A673 (cell line): ENCODE measurements at regions not wholly inside any gene's neighbourhood (a gene's known extent, or its start where the extent isn't known, plus 50 kb on each side); places are given as distances from the start of the nearest gene placed in this dataset.

Experiments used
- BruUV-seq: library from RNA; stranded (reverse); fragments of 400-500 nt; replicated peaks from 2 replicates; lab custom pipeline; 2021; lab: Mats Ljungman, UMichigan
- CTCF ChIA-PET: fragments of 300-600 bp; sonication (Branson Sonifier 250); formaldehyde crosslinking; loops from one replicate; lab custom pipeline; 2022; ENCODE audit warnings: antibody characterized with exemption; lab: Charles Lee
- POLR2A ChIA-PET: fragments of 300-600 bp; sonication (Branson Sonifier 250); formaldehyde crosslinking; loops from one replicate; lab custom pipeline; 2022; ENCODE audit warnings: antibody characterized with exemption; ENCODE audit not compliant: low non-redundant PET; lab: Charles Lee
- DNase-seq: peaks from one replicate; pipeline ENCODE4 v3.0.0-alpha.2; 2015; ENCODE audit warnings: low spot score
- H3K27ac ChIP-seq: fragments of 200-600 bp; sonication (generic); 2 replicates; pipeline ENCODE4 v1.5.1; 2016; ENCODE audit warnings: mixed run types, low read depth, mild to moderate bottlenecking, mixed read lengths, antibody characterized with exemption, low read length; ENCODE audit not compliant: poor library complexity, severe bottlenecking
- H3K27me3 ChIP-seq: fragments of 200-600 bp; sonication (generic); replicated peaks from 2 replicates; pipeline ENCODE4 v1.6.1; 2017; ENCODE audit warnings: mixed run types, low read depth, mild to moderate bottlenecking, mixed read lengths, antibody characterized with exemption, low read length; ENCODE audit not compliant: insufficient read depth, poor library complexity
- H3K36me3 ChIP-seq: fragments of 200-600 bp; sonication (generic); 2 replicates; pipeline ENCODE4 v1.6.1; 2016; ENCODE audit warnings: mixed run types, mild to moderate bottlenecking, mixed read lengths, antibody characterized with exemption, low read length; ENCODE audit not compliant: insufficient read depth, poor library complexity, severe bottlenecking
- H3K4me1 ChIP-seq: fragments of 200-600 bp; sonication (generic); 2 replicates; pipeline ENCODE4 v1.6.1; 2017; ENCODE audit warnings: mixed run types, mild to moderate bottlenecking, mixed read lengths, antibody characterized with exemption, low read length; ENCODE audit not compliant: insufficient read depth, poor library complexity, severe bottlenecking
- H3K4me3 ChIP-seq: fragments of 200-600 bp; sonication (generic); 2 replicates; pipeline ENCODE4 v1.5.1; 2016; ENCODE audit warnings: low read depth, mixed run types, mild to moderate bottlenecking, mixed read lengths, low read length; ENCODE audit not compliant: poor library complexity, severe bottlenecking
- H3K9me3 ChIP-seq: fragments of 200-600 bp; sonication (generic); 2 replicates; pipeline ENCODE4 v1.6.1; 2016; ENCODE audit warnings: mixed run types, low read depth, mild to moderate bottlenecking, mixed read lengths, antibody characterized with exemption, low read length; ENCODE audit not compliant: poor library complexity, severe bottlenecking
- CTCF ChIP-seq: fragments of 300-800, 200-600 bp; sonication (generic); conservative IDR thresholded peaks from 2 replicates; pipeline ENCODE4 v1.5.1; 2017; ENCODE audit warnings: low read depth, mild to moderate bottlenecking, antibody characterized with exemption, low read length, moderate library complexity, mixed read lengths
- EZH2 ChIP-seq: fragments of 200-600 bp; sonication (generic); IDR thresholded peaks from 2 replicates; pipeline ENCODE4 v1.6.1; 2017; ENCODE audit warnings: borderline replicate concordance, low read depth, mild to moderate bottlenecking, mixed read lengths, antibody characterized with exemption, low read length; ENCODE audit not compliant: poor library complexity, severe bottlenecking
- intact Hi-C: fragments of 100-400 bp; cut with micrococcal nuclease; formaldehyde crosslinking; loops from one replicate; pipeline ENCODE4 v1.10.0; 2022; ENCODE audit not compliant: unreplicated experiment

- H3K4me1 ChIP-seq: no peaks in the 10 kb centered on the region
These were observed 409.7 kb upstream of the FANCL start for GRCh38 chr2:58650781-58651180.

GRCh38 chr2:58649756-58650155, 408.6 kb upstream of the FANCL start:
- no peak for DNase-seq
- ChIA-PET CTCF (no interaction called here), POLR2A (no interaction called here)
- Histone ChIP-seq H3K4me1 (no peaks in the 10 kb centered on the region), H3K27me3 (peaks cover 36% of the 10 kb centered on the region), H3K4me3 (no peak overlapping the region), H3K36me3 (no peaks in the 10 kb centered on the region), H3K27ac (no peak overlapping the region), H3K9me3 (no peaks in the 10 kb centered on the region)
- intact Hi-C loops: no loop called here
- no peak for TF ChIP-seq CTCF
- no peak for TF ChIP-seq EZH2
- BruUV-seq: no TSS peak

More at GRCh38 chr2:58650781-58651180, 409.7 kb upstream of the FANCL start:
- peaks cover 42% of the 10 kb centered on the region for H3K27me3 ChIP-seq
- intact Hi-C loops: no loop called here
- H3K9me3 ChIP-seq: no peaks in the 10 kb centered on the region
- ChIA-PET POLR2A (no interaction called here), CTCF (no interaction called here)
- no peak overlapping the region for H3K4me3 ChIP-seq
- no peak overlapping the region for H3K27ac ChIP-seq
- no peak for DNase-seq
- no peaks in the 10 kb centered on the region for H3K36me3 ChIP-seq
- BruUV-seq: no TSS peak
- TF ChIP-seq EZH2 (no peak), CTCF (no peak)

GRCh38 chr2:58645017-58645416, 403.9 kb upstream of the FANCL start:
- Histone ChIP-seq H3K9me3 (no peaks in the 10 kb centered on the region), H3K4me3 (no peak overlapping the region), H3K4me1 (no peaks in the 10 kb centered on the region), H3K27me3 (peaks cover 4% of the 10 kb centered on the region), H3K27ac (no peak overlapping the region), H3K36me3 (no peaks in the 10 kb centered on the region)
- no TSS peak for BruUV-seq
- no peak for DNase-seq
- TF ChIP-seq EZH2 (no peak), CTCF (no peak)
- ChIA-PET POLR2A (no interaction called here), CTCF (no interaction called here)
- intact Hi-C loops: no loop called here
